ENCODE measurements at regions not wholly inside any gene's neighbourhood (a gene's known extent, or its start where the extent isn't known, plus 50 kb on each side); places are given as distances from the start of the nearest gene placed in this dataset.

DNA sequence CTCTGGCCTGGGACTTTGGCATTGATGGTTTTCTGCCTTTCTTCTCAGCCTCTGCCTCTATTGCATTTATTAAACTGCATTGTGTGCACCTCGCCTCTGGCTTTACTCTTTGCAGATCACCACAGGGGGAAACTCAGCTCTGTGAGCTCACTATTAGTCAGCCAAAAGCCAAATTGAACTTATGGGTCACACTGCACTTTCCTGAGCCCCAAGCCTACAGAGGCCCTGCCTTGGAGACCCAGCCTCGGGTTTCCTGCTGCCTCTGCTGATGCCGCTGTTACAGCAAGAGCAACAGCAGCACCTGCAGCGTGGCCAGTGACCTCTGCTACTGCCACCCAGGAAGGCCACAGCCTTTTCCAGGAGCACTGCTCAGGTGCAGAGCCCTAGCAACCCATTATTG is 122.5 kb downstream of the DAD1 start:
- Histone ChIP-seq H3K36me3 (ENCODE audit: control insufficient read depth, insufficient read depth, low read length) (no peaks in the 10 kb centered on the region), H3K27me3 (ENCODE audit: control insufficient read depth, insufficient read depth, low read length) (no peaks in the 10 kb centered on the region), H3K9me3 (ENCODE audit: control insufficient read depth, low read depth, low read length) (no peaks in the 10 kb centered on the region), H3K4me1 (ENCODE audit: control insufficient read depth, insufficient read depth, low read length) (no peaks in the 10 kb centered on the region), H3K4me3 (ENCODE audit: low read length) (no peak overlapping the region), H3K27ac (ENCODE audit: low read length) (no peak overlapping the region)
- DNase-seq = no peak
- 80% methylated on average over 1 of the region's 4 CpGs for WGBS (ENCODE audit: insufficient coverage, low lambda C conversion rate)

DNA sequence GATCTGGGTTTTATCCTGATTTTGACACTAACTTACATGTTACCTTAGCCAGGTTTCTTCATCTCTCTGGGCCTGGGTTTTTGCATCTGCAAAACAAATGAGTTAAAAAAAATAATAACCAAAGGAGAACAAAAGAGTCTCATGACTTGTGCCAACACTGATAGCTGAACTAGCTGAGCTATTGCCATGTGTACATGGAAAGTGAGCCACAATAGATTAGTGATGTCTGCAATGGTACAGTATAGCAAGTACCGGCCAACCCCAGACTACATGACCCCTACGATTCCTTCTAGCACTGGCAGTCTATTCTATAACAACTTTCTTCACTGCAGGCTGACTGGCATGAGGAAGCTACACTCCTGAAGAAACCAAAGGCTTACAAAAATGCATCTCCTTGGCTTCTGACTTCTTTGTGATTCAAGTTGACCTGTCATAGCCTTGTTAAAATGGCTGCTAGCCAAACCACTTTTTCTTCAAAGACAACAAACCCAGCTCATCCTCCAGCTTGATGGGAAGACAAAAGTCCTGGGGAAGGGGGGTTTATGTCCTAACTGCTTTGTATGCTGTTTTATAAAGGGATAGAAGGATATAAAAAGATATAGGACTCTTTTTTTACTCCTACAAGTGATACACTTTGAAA is 123.7 kb downstream of the DAD1 start:
- no CpG with 5 or more reads among the region's 2 CpGs for WGBS (ENCODE audit: insufficient coverage, low lambda C conversion rate)
- H3K27me3 ChIP-seq (ENCODE audit: control insufficient read depth, insufficient read depth, low read length) = no peaks in the 10 kb centered on the region
- H3K27ac ChIP-seq (ENCODE audit: low read length) = no peak overlapping the region
- H3K4me1 ChIP-seq (ENCODE audit: control insufficient read depth, insufficient read depth, low read length) = no peaks in the 10 kb centered on the region
- DNase-seq = no peak
- no peak overlapping the region for H3K4me3 ChIP-seq (ENCODE audit: low read length)
- H3K9me3 ChIP-seq (ENCODE audit: control insufficient read depth, low read depth, low read length) = no peaks in the 10 kb centered on the region
- no peaks in the 10 kb centered on the region for H3K36me3 ChIP-seq (ENCODE audit: control insufficient read depth, insufficient read depth, low read length)

DNA sequence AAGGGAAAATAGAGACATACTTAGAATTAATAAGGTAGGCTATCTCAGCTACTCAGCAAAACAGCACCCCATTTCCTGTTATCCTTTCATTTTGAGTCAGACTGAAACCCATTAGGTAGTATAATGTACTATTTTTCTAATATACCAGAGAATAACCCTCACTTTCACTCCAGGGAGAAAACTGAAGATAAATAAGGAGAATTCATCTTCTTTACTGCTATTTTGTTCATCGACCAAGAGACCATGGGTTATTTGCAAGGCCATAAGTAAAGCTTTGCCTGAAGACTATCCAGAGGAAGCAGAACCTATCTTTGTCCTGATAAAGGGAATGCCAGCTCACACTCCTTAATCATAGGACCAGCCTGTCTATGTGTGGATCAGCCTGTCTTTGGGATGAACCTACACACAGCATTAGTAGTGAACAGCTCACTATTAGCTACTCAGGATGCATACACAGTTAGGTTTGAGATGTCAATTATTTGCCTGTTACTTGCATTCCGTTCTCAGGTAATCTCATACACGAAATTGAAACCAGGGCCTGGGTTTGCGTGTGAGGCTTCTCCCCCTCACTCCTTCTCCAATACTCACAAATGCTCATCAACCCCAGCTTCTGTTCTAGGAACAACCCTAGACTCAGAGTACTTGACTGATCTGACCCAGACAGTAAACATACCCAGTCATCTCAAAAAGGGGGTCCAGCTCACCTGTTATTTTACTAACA is 124.4 kb downstream of the DAD1 start:
- Histone ChIP-seq H3K27ac (ENCODE audit: low read length) (no peak overlapping the region), H3K27me3 (ENCODE audit: control insufficient read depth, insufficient read depth, low read length) (no peaks in the 10 kb centered on the region), H3K4me3 (ENCODE audit: low read length) (no peak overlapping the region), H3K36me3 (ENCODE audit: control insufficient read depth, insufficient read depth, low read length) (no peaks in the 10 kb centered on the region), H3K9me3 (ENCODE audit: control insufficient read depth, low read depth, low read length) (no peaks in the 10 kb centered on the region), H3K4me1 (ENCODE audit: control insufficient read depth, insufficient read depth, low read length) (no peaks in the 10 kb centered on the region)
- DNase-seq = no peak
- no CpG with 5 or more reads among the region's 4 CpGs for WGBS (ENCODE audit: insufficient coverage, low lambda C conversion rate)

DNA sequence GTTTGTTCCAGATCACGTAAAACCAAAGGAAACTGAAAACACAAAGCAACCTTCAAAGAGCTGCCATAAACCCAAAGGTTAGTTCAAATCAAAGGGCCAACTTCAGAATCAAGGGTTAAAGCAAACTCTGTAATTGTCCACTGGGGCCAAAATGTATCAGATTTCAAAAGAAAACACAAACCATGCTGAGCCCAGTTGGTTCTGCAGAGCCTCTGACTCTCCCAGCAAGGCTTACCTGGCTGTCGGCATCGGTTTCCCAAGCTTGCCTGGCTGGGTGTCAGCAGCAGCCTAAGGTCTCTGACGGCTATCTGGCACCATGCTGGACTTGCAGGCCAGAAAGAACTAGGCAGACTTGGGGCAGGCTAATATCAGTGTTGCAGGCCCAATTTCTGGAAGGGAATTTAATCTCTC is 125.3 kb downstream of the DAD1 start:
- Histone ChIP-seq H3K9me3 (ENCODE audit: control insufficient read depth, low read depth, low read length) (no peaks in the 10 kb centered on the region), H3K27me3 (ENCODE audit: control insufficient read depth, insufficient read depth, low read length) (peaks cover 1% of the 10 kb centered on the region), H3K4me3 (ENCODE audit: low read length) (no peak overlapping the region), H3K27ac (ENCODE audit: low read length) (no peak overlapping the region), H3K4me1 (ENCODE audit: control insufficient read depth, insufficient read depth, low read length) (no peaks in the 10 kb centered on the region), H3K36me3 (ENCODE audit: control insufficient read depth, insufficient read depth, low read length) (no peaks in the 10 kb centered on the region)
- no CpG with 5 or more reads among the region's 4 CpGs for WGBS (ENCODE audit: insufficient coverage, low lambda C conversion rate)
- DNase-seq = no peak

DNA sequence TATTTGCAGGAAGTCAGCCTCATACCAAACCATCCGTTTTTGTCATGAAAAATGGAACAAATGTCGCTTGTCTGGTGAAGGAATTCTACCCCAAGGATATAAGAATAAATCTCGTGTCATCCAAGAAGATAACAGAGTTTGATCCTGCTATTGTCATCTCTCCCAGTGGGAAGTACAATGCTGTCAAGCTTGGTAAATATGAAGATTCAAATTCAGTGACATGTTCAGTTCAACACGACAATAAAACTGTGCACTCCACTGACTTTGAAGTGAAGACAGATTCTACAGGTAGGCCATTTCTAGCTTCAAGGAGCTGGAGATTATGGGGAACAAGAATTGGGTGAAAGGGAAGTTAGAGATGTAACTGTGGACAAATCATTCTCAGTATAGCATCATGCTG is 126.1 kb downstream of the DAD1 start:
- WGBS (ENCODE audit: insufficient coverage, low lambda C conversion rate) = 100% methylated on average over 1 of the region's 4 CpGs
- no peaks in the 10 kb centered on the region for H3K9me3 ChIP-seq (ENCODE audit: control insufficient read depth, low read depth, low read length)
- no peak overlapping the region for H3K27ac ChIP-seq (ENCODE audit: low read length)
- no peaks in the 10 kb centered on the region for H3K36me3 ChIP-seq (ENCODE audit: control insufficient read depth, insufficient read depth, low read length)
- no peak for DNase-seq
- H3K27me3 ChIP-seq (ENCODE audit: control insufficient read depth, insufficient read depth, low read length) = peaks cover 2% of the 10 kb centered on the region
- H3K4me1 ChIP-seq (ENCODE audit: control insufficient read depth, insufficient read depth, low read length) = no peaks in the 10 kb centered on the region
- no peak overlapping the region for H3K4me3 ChIP-seq (ENCODE audit: low read length)

DNA sequence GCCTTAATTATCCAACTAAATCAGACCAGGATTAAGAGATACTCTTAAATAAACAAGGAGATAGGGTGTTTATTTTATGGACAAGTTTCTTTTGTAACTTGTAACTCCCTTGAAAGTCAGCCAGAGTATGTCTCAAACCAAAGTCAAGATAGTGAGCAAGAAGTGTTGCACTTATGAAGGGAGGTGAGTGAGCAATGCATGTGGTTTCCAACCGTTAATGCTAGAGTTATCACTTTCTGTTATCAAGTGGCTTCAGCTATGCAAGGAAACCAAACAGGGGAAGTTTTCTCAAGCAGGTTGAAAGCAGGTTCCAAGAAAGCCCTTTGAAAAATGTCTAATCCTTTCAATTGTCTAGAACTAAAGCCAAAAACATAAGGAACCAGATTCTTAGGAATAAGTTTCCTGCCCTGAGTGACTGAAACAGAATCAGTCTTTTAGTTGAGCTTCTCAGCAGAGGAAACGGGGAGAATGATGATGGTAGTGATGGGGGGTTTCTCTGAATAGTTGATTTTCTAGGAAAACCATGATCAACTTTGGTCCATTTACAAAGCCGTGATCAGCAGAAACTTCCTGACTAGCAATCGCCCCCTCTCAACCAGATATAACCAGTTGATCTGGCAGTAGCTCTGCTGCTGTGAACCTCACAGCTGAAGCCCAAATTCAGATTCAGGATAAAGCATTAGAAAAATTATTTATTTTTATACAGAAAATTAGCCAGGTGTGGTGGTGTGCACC is 128.4 kb downstream of the DAD1 start:
- DNase-seq = no peak
- WGBS (ENCODE audit: insufficient coverage, low lambda C conversion rate) = no CpG with 5 or more reads among the region's 4 CpGs
- no peaks in the 10 kb centered on the region for H3K36me3 ChIP-seq (ENCODE audit: control insufficient read depth, insufficient read depth, low read length)
- H3K27ac ChIP-seq (ENCODE audit: low read length) = no peak overlapping the region
- H3K4me3 ChIP-seq (ENCODE audit: low read length) = no peak overlapping the region
- H3K27me3 ChIP-seq (ENCODE audit: control insufficient read depth, insufficient read depth, low read length) = peaks cover 4% of the 10 kb centered on the region
- no peaks in the 10 kb centered on the region for H3K4me1 ChIP-seq (ENCODE audit: control insufficient read depth, insufficient read depth, low read length)
- no peaks in the 10 kb centered on the region for H3K9me3 ChIP-seq (ENCODE audit: control insufficient read depth, low read depth, low read length)

DNA sequence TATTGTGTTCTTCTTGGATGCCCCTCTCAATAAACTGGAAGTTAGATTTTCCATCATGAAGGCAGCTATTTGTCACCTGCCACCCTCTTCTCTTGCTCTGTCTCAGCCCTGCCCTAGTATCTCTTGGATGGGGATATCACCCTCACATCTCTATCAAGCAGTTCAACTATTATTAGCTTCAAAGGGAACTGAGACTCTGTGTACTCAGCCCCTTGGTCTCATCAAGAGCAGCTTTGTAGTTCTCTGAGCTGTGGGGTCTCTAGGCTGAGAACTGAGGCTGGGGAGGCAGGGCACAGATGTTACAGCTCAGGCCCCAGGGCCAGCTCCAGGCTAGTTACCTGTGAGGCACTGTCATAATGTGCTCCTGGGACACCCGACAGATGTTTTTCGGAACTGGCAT is 130.3 kb downstream of the DAD1 start:
- Histone ChIP-seq H3K27me3 (ENCODE audit: control insufficient read depth, insufficient read depth, low read length) (peaks cover 6% of the 10 kb centered on the region), H3K36me3 (ENCODE audit: control insufficient read depth, insufficient read depth, low read length) (no peaks in the 10 kb centered on the region), H3K27ac (ENCODE audit: low read length) (no peak overlapping the region), H3K4me3 (ENCODE audit: low read length) (no peak overlapping the region), H3K9me3 (ENCODE audit: control insufficient read depth, low read depth, low read length) (no peaks in the 10 kb centered on the region), H3K4me1 (ENCODE audit: control insufficient read depth, insufficient read depth, low read length) (no peaks in the 10 kb centered on the region)
- no CpG with 5 or more reads among the region's 2 CpGs for WGBS (ENCODE audit: insufficient coverage, low lambda C conversion rate)
- DNase-seq = no peak

DNA sequence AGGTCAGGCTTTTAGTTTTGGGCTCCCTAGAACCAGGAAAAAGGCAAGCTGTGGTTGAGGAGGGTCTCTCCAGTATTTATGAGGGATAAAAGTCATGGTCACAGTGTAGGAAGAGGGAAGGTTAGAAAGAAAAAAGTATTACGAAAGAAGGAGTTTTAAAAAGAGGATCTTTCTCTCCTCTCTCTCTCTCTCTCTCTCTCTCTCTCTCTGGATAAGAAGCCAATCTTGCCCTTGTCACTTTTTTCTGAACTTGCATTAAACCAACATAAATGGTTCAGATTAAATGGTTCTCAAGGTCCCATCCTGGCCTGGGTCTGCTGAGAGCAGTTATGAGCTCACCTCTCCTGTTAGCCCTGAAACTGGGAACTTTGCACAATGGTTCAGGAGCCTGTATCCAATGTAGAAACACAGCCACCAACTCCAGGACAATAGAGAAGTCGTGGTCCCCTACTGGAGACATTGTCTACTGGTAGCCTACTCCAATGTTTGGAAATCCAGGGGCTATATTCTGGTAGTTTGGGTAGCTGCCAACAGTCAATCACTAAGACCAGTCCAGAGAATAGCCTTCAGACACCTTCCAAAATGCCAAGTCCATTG is 131.9 kb downstream of the DAD1 start:
- Histone ChIP-seq H3K4me1 (ENCODE audit: control insufficient read depth, insufficient read depth, low read length) (no peaks in the 10 kb centered on the region), H3K36me3 (ENCODE audit: control insufficient read depth, insufficient read depth, low read length) (no peaks in the 10 kb centered on the region), H3K27me3 (ENCODE audit: control insufficient read depth, insufficient read depth, low read length) (peaks cover 6% of the 10 kb centered on the region), H3K4me3 (ENCODE audit: low read length) (no peak overlapping the region), H3K27ac (ENCODE audit: low read length) (no peak overlapping the region), H3K9me3 (ENCODE audit: control insufficient read depth, low read depth, low read length) (no peaks in the 10 kb centered on the region)
- no peak for DNase-seq
- no CpG with 5 or more reads among the region's 2 CpGs for WGBS (ENCODE audit: insufficient coverage, low lambda C conversion rate)

DNA sequence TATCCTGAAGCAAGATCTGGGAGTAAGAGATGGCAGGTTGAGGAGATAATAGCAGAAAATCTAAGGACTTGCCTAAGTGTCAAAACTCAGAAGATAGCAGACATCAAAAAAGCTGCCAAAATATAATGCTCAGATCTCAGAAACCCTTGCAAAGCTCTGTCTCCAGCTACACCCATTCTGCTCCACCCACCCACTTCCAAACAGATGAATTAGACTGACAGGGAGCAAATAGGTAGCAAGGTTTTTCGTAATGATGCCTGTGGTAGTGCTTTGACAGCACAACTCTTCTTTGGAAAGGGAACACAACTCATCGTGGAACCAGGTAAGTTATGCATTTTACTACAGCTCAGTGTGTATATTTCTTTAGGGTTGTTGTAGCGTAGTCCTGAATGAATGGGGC is 132.6 kb downstream of the DAD1 start:
- WGBS (ENCODE audit: insufficient coverage, low lambda C conversion rate) = 80% methylated on average over 1 of the region's 3 CpGs

DNA sequence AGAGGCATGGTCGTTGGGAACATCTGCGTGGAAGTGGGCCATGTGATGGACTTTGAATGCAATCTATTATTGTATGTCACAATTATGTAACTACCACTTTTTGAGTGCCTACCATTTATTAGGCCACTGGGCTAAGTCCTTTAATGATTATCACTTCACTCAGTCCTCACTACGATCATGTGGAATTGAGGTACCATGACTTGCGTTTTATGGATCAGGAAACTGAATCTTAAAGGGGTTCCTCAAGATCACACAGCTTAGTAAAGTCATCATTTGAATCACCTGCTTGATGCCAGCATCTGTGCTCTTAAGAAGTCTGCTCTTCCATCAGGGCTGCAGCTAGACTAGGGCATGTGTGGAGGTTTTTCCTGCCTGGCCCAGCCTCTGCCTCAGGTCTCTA is 136.7 kb downstream of the DAD1 start:
- DNase-seq = no peak
- Histone ChIP-seq H3K4me3 (ENCODE audit: low read length) (no peak overlapping the region), H3K9me3 (ENCODE audit: control insufficient read depth, low read depth, low read length) (no peaks in the 10 kb centered on the region), H3K27ac (ENCODE audit: low read length) (no peak overlapping the region), H3K4me1 (ENCODE audit: control insufficient read depth, insufficient read depth, low read length) (no peaks in the 10 kb centered on the region), H3K36me3 (ENCODE audit: control insufficient read depth, insufficient read depth, low read length) (no peaks in the 10 kb centered on the region), H3K27me3 (ENCODE audit: control insufficient read depth, insufficient read depth, low read length) (peaks cover 4% of the 10 kb centered on the region)
- 60% methylated on average over 2 of the region's 4 CpGs for WGBS (ENCODE audit: insufficient coverage, low lambda C conversion rate)

More for the DNA sequence above, 132.6 kb downstream of the DAD1 start:
- DNase-seq = no peak
- no peak overlapping the region for H3K4me3 ChIP-seq (ENCODE audit: low read length)
- H3K36me3 ChIP-seq (ENCODE audit: control insufficient read depth, insufficient read depth, low read length) = no peaks in the 10 kb centered on the region
- no peaks in the 10 kb centered on the region for H3K9me3 ChIP-seq (ENCODE audit: control insufficient read depth, low read depth, low read length)
- H3K4me1 ChIP-seq (ENCODE audit: control insufficient read depth, insufficient read depth, low read length) = no peaks in the 10 kb centered on the region
- no peak overlapping the region for H3K27ac ChIP-seq (ENCODE audit: low read length)
- peaks cover 6% of the 10 kb centered on the region for H3K27me3 ChIP-seq (ENCODE audit: control insufficient read depth, insufficient read depth, low read length)
